A549 (cell line): ENCODE measurements at regions not wholly inside any gene's neighbourhood (a gene's known extent, or its start where the extent isn't known, plus 50 kb on each side); places are given as distances from the start of the nearest gene placed in this dataset.

Source experiments
- ATAC-seq, 2 experiments: fragments of 200-7000 bp in 1 of 2; fragments of >200 bp in 1 of 2; cut with Nextera tagmentation in 1 of 2; cut with Tn5 transposase in 1 of 2; 3 replicates each; pipeline versions ENCODE4 v1.8.0 to v1.9.1; 2018 to 2020; ENCODE audit warnings: mild to moderate bottlenecking in 1 of 2, moderate library complexity in 1 of 2
- CTCF ChIA-PET: fragments of 300-600 bp; sonication (Branson Sonifier 250); formaldehyde crosslinking; extraction: SDS; loops from one replicate; lab custom pipeline; 2021; ENCODE audit warnings: antibody characterized with exemption, inconsistent platforms; lab: Yijun Ruan, JAX
- POLR2A ChIA-PET: fragments of 350-600 bp; formaldehyde crosslinking; extraction: SDS; loops from one replicate; lab custom pipeline; 2021; ENCODE audit warnings: antibody characterized with exemption, inconsistent platforms; lab: Yijun Ruan, JAX
- DNase-seq, 2 experiments: peaks; one replicate each; pipeline versions ENCODE4 v3.0.0 to v3.0.0-alpha.2; 2011 to 2016; ENCODE audit warnings: low read depth in 1 of 2, low spot score in 1 of 2
- FAIRE-seq: peaks from 2 replicates; lab custom pipeline; 2011; peaks lifted over from hg19 to GRCh38; lab: Jason Lieb, UNC
- H3K27ac ChIP-seq, 2 experiments: fragments of >200 bp; sonication (Bioruptor Twin); formaldehyde crosslinking; 3 replicates each; pipeline ENCODE4 v1.5.1; 2016 to 2017
- H3K4me1 ChIP-seq: fragments of >200 bp; sonication (Bioruptor Twin); formaldehyde crosslinking; 3 replicates; pipeline ENCODE4 v1.6.1; 2016
- H3K4me2 ChIP-seq: fragments of >200 bp; sonication (Bioruptor Twin); formaldehyde crosslinking; 3 replicates; pipeline ENCODE4 v1.6.1; 2016
- H3K4me3 ChIP-seq: fragments of >200 bp; sonication (Bioruptor Twin); formaldehyde crosslinking; 3 replicates; pipeline ENCODE4 v1.5.1; 2016
- H3K9me3 ChIP-seq: fragments of >200 bp; sonication (Bioruptor Twin); formaldehyde crosslinking; 3 replicates; pipeline ENCODE4 v1.6.1; 2016
- BHLHE40 ChIP-seq: IDR thresholded peaks from 2 replicates; pipeline ENCODE4 v1.6.1; 2012; ENCODE audit warnings: low read depth, low read length, inconsistent platforms
- CBX8 ChIP-seq: fragments of 200-600 bp; sonication (generic); IDR thresholded peaks from 2 replicates; pipeline ENCODE4 v1.6.1; 2016
- CEBPB ChIP-seq, 2 experiments: fragments of >200 bp in 1 of 2; sonication (Bioruptor Twin) in 1 of 2; formaldehyde crosslinking in 1 of 2; IDR thresholded peaks; 2 replicates each; pipeline ENCODE4 v1.6.1; 2012 to 2016
- CHD4 ChIP-seq: fragments of 200-600 bp; sonication (generic); IDR thresholded peaks from 2 replicates; pipeline ENCODE4 v1.6.1; 2016; ENCODE audit warnings: antibody characterized with exemption, mild to moderate bottlenecking, borderline replicate concordance
- EHF ChIP-seq: fragments of 250-450 bp; sonication (Bioruptor Pico); IDR thresholded peaks from 2 replicates; pipeline ENCODE4 v1.5.0; 2020; ENCODE audit warnings: mild to moderate bottlenecking
- ELK1 ChIP-seq: fragments of 150-350 bp; IDR thresholded peaks from 2 replicates; pipeline ENCODE4 v1.6.1; 2014; ENCODE audit warnings: low read depth, mild to moderate bottlenecking, low read length
- EP300 ChIP-seq, 2 experiments: fragments of >200 bp; sonication (Bioruptor Twin); formaldehyde crosslinking; IDR thresholded peaks; 2 replicates in 1 of 2; 3 replicates in 1 of 2; pipeline ENCODE4 v1.6.1; 2016 to 2017
- FOSL2 ChIP-seq, 2 experiments: fragments of 450-650 bp in 1 of 2; fragments of >200 bp in 1 of 2; sonication (Bioruptor Twin) in 1 of 2; formaldehyde crosslinking; IDR thresholded peaks; 2 replicates each; pipeline versions ENCODE4 v1.5.0 to v1.6.1; 2016 to 2020; ENCODE audit warnings: mild to moderate bottlenecking in 1 of 2, moderate library complexity in 1 of 2
- HEYL ChIP-seq: fragments of 250-450 bp; sonication (Bioruptor Pico); IDR thresholded peaks from 2 replicates; pipeline ENCODE4 v1.8.0; 2021; ENCODE audit warnings: mild to moderate bottlenecking, moderate library complexity
- HOXA7 ChIP-seq: fragments of 250-450 bp; sonication (Bioruptor Pico); IDR thresholded peaks from 2 replicates; pipeline ENCODE4 v1.5.0; 2020; ENCODE audit warnings: mild to moderate bottlenecking, moderate library complexity
- JUN ChIP-seq, 2 experiments: fragments of >200 bp; sonication (Bioruptor Twin); formaldehyde crosslinking; IDR thresholded peaks; 2 replicates in 1 of 2; 3 replicates in 1 of 2; pipeline ENCODE4 v1.6.1; 2016 to 2017
- MAFK ChIP-seq: fragments of 450-650 bp; IDR thresholded peaks from 2 replicates; pipeline ENCODE4 v1.6.1; 2014; ENCODE audit not compliant: partially characterized antibody
- NR3C1 ChIP-seq: fragments of >200 bp; sonication (Bioruptor Twin); formaldehyde crosslinking; IDR thresholded peaks from 3 replicates; pipeline ENCODE4 v1.6.1; 2017
- POLR2AphosphoS2 ChIP-seq: conservative IDR thresholded peaks from 2 replicates; pipeline ENCODE4 v1.6.1; 2012; ENCODE audit warnings: low read length, improper control_type of control experiment, inconsistent platforms
- RAD21 ChIP-seq, 2 experiments: fragments of >200 bp in 1 of 2; sonication (Bioruptor Twin) in 1 of 2; formaldehyde crosslinking in 1 of 2; IDR thresholded peaks in 1 of 2; conservative IDR thresholded peaks in 1 of 2; 2 replicates in 1 of 2; 3 replicates in 1 of 2; pipeline ENCODE4 v1.6.1; 2012 to 2018; ENCODE audit warnings: inconsistent platforms in 1 of 2
- RFX5 ChIP-seq: fragments of 450-650 bp; IDR thresholded peaks from 2 replicates; pipeline ENCODE4 v1.7.1; 2014; ENCODE audit warnings: antibody characterized with exemption, mild to moderate bottlenecking, moderate library complexity
- ZC3H11A ChIP-seq: fragments of 450-650 bp; IDR thresholded peaks from 2 replicates; pipeline ENCODE4 v1.6.1; 2014; ENCODE audit warnings: antibody characterized with exemption, mild to moderate bottlenecking
- ZFP36 ChIP-seq: fragments of 450-650 bp; IDR thresholded peaks from 2 replicates; pipeline ENCODE4 v1.6.1; 2014; ENCODE audit warnings: borderline replicate concordance; ENCODE audit not compliant: partially characterized antibody
- ZSCAN20 ChIP-seq: fragments of 250-450 bp; sonication (Bioruptor Pico); IDR thresholded peaks from 2 replicates; pipeline ENCODE4 v1.8.0; 2022; ENCODE audit warnings: mild to moderate bottlenecking, moderate library complexity
- WGBS: methylation state at CpG from one replicate; pipeline ENCODE4 v1.1.6; 2017; ENCODE audit errors: missing lambda C conversion rate; 5-methylcytosine and 5-hydroxymethylcytosine counted together
- TF ChIP-seq, protein P1 (sequence below): IDR thresholded peaks from 2 replicates; pipeline ENCODE4 v1.6.1; 2012; ENCODE audit warnings: low read depth, borderline replicate concordance
- TF ChIP-seq, protein P2 (sequence below): fragments of 250-450 bp; sonication (Bioruptor Pico); IDR thresholded peaks from 2 replicates; pipeline ENCODE4 v1.5.0; 2021; ENCODE audit warnings: mild to moderate bottlenecking, moderate library complexity, borderline replicate concordance
- TF ChIP-seq, protein P3 (sequence below): fragments of 250-450 bp; sonication (Bioruptor Pico); IDR thresholded peaks from 2 replicates; pipeline ENCODE4 v1.5.0; 2020; ENCODE audit warnings: low read depth, mild to moderate bottlenecking, moderate library complexity

- Histone ChIP-seq H3K4me2 (0 out of 3 replicates have a peak overlapping the region, but pooled peaks have one; percentile 9), H3K9me3 (no peaks in the 10 kb centered on the region), H3K27ac (no peak overlapping the region), H3K4me3 (no peak overlapping the region)
- 84% methylated on average over 3 of the region's 3 CpGs for WGBS
- DNase-seq (no peak), ATAC-seq (no peak), FAIRE-seq (no peak)
- POLR2A ChIA-PET: interaction anchor here (0.6 kb wide), 1 partner anchor 21 kb away, joined by 3 read pairs; no protein-coding TSS in a partner anchor
- CTCF ChIA-PET: interaction anchor here (1.1 to 2.0 kb wide), 8 partner anchors 9 to 265 kb away, joined by 3 to 10 read pairs (median 3); partner anchors contain the start of gene FAM50B
- TF ChIP-seq MAFK: peak; percentile 61
- no peak for TF ChIP-seq JUN (IDR thresholded peaks at IDR 0.05)
- TF ChIP-seq RFX5: no peak
- TF ChIP-seq, protein P1, sequence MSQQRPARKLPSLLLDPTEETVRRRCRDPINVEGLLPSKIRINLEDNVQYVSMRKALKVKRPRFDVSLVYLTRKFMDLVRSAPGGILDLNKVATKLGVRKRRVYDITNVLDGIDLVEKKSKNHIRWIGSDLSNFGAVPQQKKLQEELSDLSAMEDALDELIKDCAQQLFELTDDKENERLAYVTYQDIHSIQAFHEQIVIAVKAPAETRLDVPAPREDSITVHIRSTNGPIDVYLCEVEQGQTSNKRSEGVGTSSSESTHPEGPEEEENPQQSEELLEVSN: no peak
- TF ChIP-seq BHLHE40: no peak
- no peak for TF ChIP-seq ZFP36
- TF ChIP-seq HOXA7: no peak
- no peak for TF ChIP-seq CEBPB (IDR thresholded peaks at IDR 0.05)
- TF ChIP-seq, all 56 proteins: peak for 1
- no peaks in the 10 kb centered on the region for H3K4me1 ChIP-seq
These were observed 81.7 kb downstream of the FAM217A start for GRCh38 chr6:3997177-3997770.

DNA sequence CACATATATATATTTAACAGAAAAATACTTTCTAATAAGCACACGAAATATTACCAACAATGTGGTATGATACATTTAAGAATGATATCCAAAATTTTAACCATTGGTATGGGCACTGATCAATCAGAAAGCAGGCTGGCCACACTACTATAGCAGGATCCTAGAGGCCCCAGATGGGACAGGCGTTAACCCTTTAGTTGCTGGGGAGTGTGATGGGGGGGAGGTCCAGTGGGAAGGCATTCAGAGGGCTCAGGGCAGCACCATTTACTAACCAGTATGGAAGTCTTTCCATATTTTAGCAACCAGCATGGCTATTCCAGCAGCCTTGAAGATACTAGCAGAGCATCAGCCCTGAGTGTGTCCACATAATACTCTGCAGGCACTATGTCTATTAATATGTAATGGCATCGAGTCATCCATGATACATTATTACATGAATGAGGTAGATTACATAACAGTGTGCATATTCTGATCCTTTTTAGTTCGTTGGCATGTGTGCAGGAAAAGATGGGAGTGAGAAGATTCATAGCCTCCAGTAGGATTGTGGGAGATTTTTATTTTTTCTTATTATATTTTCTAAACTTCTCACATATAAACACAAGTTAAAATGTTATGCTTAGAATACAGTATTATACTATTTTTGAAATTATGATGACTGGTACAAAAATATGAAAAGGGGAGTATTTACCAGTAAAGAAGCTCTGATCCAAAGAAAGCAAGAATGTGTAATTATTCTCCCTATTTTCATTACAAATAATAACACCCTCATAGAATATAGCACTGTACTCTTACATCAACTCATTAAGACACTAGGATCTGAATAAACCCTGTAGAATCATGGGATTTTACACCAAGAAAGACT lies 78.9 kb downstream of the FAM217A start:
- Histone ChIP-seq H3K4me1 (peaks cover 13% of the 10 kb centered on the region; the same call in 2 of the 3 replicates), H3K27ac (no peak overlapping the region), H3K9me3 (no peaks in the 10 kb centered on the region), H3K4me3 (no peak overlapping the region), H3K4me2 (no peak overlapping the region)
- ATAC-seq (no peak), DNase-seq (no peak), FAIRE-seq (no peak)
- ChIA-PET CTCF (no interaction called here), POLR2A (no interaction called here)
- TF ChIP-seq BHLHE40: no peak
- TF ChIP-seq, protein P2, sequence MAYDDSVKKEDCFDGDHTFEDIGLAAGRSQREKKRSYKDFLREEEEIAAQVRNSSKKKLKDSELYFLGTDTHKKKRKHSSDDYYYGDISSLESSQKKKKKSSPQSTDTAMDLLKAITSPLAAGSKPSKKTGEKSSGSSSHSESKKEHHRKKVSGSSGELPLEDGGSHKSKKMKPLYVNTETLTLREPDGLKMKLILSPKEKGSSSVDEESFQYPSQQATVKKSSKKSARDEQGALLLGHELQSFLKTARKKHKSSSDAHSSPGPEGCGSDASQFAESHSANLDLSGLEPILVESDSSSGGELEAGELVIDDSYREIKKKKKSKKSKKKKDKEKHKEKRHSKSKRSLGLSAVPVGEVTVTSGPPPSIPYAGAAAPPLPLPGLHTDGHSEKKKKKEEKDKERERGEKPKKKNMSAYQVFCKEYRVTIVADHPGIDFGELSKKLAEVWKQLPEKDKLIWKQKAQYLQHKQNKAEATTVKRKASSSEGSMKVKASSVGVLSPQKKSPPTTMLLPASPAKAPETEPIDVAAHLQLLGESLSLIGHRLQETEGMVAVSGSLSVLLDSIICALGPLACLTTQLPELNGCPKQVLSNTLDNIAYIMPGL (CRISPR knock-in tag): no peak
- peak; percentile 15 for TF ChIP-seq MAFK
- TF ChIP-seq, protein P3, sequence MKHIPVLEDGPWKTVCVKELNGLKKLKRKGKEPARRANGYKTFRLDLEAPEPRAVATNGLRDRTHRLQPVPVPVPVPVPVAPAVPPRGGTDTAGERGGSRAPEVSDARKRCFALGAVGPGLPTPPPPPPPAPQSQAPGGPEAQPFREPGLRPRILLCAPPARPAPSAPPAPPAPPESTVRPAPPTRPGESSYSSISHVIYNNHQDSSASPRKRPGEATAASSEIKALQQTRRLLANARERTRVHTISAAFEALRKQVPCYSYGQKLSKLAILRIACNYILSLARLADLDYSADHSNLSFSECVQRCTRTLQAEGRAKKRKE: no peak
- TF ChIP-seq POLR2AphosphoS2: no peak
- no peak for TF ChIP-seq EHF (CRISPR knock-in tag)
- TF ChIP-seq FOSL2 (IDR thresholded peaks at IDR 0.05): no peak
- no peak for TF ChIP-seq FOSL2 (CRISPR knock-in tag; IDR thresholded peaks at IDR 0.05)
- TF ChIP-seq EP300 (IDR thresholded peaks at IDR 0.05): no peak
- WGBS: 76% methylated on average over 4 of the region's 4 CpGs

GRCh38 chr6:4004249-4004648 lies 74.7 kb downstream of the FAM217A start:
- no peak for FAIRE-seq
- WGBS: 65% methylated on average over 3 of the region's 3 CpGs

More at GRCh38 chr6:4004249-4004648, 74.7 kb downstream of the FAM217A start:
- CTCF ChIA-PET: no interaction called here
- POLR2A ChIA-PET: no interaction called here
- DNase-seq: no peak
- no peak for TF ChIP-seq RAD21 (conservative IDR thresholded peaks at IDR 0.05 in 1 of 2, IDR thresholded peaks at IDR 0.05 in 1 of 2)
- TF ChIP-seq JUN (IDR thresholded peaks at IDR 0.05): no peak
- no peak for TF ChIP-seq ZC3H11A
- TF ChIP-seq HOXA7: no peak
- TF ChIP-seq CHD4: no peak
- no peak for TF ChIP-seq HEYL
- no peak for TF ChIP-seq ZFP36
- no peak for TF ChIP-seq ZSCAN20 (CRISPR knock-in tag)
- no peak for TF ChIP-seq CBX8
- TF ChIP-seq ELK1: no peak
- TF ChIP-seq NR3C1: no peak
- Histone ChIP-seq H3K27ac (no peak overlapping the region), H3K9me3 (no peaks in the 10 kb centered on the region), H3K4me1 (peaks cover 29% of the 10 kb centered on the region), H3K4me2 (no peak overlapping the region), H3K4me3 (no peak overlapping the region)
- ATAC-seq: no peak
